H9 (cell line): ENCODE measurements at regions not wholly inside any gene's neighbourhood (a gene's known extent, or its start where the extent isn't known, plus 50 kb on each side); places are given as distances from the start of the nearest gene placed in this dataset.
A peak's percentile ranks its signal among the peaks of the same experiment; 100 is the strongest.

Source experiments
- DNase-seq: peaks from one replicate; pipeline ENCODE4 v3.0.0-alpha.2; 2017
- H2AFZ ChIP-seq: one replicate; pipeline ENCODE4 v1.6.1; 2013; ENCODE audit warnings: mild to moderate bottlenecking, low read length, control low read depth, moderate library complexity
- H2AK5ac ChIP-seq: 2 replicates; pipeline ENCODE4 v1.6.1; 2013; ENCODE audit warnings: low read length, control low read depth, mixed read lengths; ENCODE audit not compliant: insufficient read length
- H2BK120ac ChIP-seq: one replicate; pipeline ENCODE4 v1.6.1; 2013; ENCODE audit warnings: low read depth, mild to moderate bottlenecking, low read length, control low read depth, inconsistent platforms; ENCODE audit not compliant: poor library complexity, severe bottlenecking
- H2BK12ac ChIP-seq: 2 replicates; pipeline ENCODE4 v1.6.1; 2013; ENCODE audit warnings: low read length, control low read depth, mixed read lengths, low read depth; ENCODE audit not compliant: insufficient read length
- H2BK15ac ChIP-seq: 2 replicates; pipeline ENCODE4 v1.6.1; 2013; ENCODE audit warnings: low read depth, low read length, control low read depth
- H2BK20ac ChIP-seq: one replicate; pipeline ENCODE4 v1.6.1; 2013; ENCODE audit warnings: low read depth, mild to moderate bottlenecking, low read length, control low read depth, inconsistent platforms; ENCODE audit not compliant: poor library complexity, severe bottlenecking
- H2BK5ac ChIP-seq: 2 replicates; pipeline ENCODE4 v1.6.1; 2013; ENCODE audit warnings: low read length, control low read depth, mixed read lengths; ENCODE audit not compliant: insufficient read length
- H3K14ac ChIP-seq: 2 replicates; pipeline ENCODE4 v1.6.1; 2013; ENCODE audit warnings: low read length, control low read depth; ENCODE audit not compliant: insufficient read depth
- H3K18ac ChIP-seq: 2 replicates; pipeline ENCODE4 v1.6.1; 2013; ENCODE audit warnings: low read depth, mild to moderate bottlenecking, mixed read lengths, low read length, control low read depth; ENCODE audit not compliant: insufficient read length
- H3K23ac ChIP-seq: 2 replicates; pipeline ENCODE4 v1.6.1; 2013; ENCODE audit warnings: low read length, control low read depth, mixed read lengths, low read depth; ENCODE audit not compliant: insufficient read length
- H3K23me2 ChIP-seq: 2 replicates; pipeline ENCODE4 v1.6.1; 2013; ENCODE audit warnings: low read depth, mild to moderate bottlenecking, mixed read lengths, low read length, control low read depth; ENCODE audit not compliant: insufficient read length, poor library complexity, severe bottlenecking
- H3K27ac ChIP-seq: 2 replicates; pipeline ENCODE4 v1.5.1; 2013; ENCODE audit warnings: low read length, control low read depth, mixed read lengths, low read depth; ENCODE audit not compliant: insufficient read length
- H3K27me3 ChIP-seq: 2 replicates; pipeline ENCODE4 v1.6.1; 2013; ENCODE audit warnings: low read length, control low read depth, inconsistent platforms; ENCODE audit not compliant: insufficient read depth
- H3K4ac ChIP-seq: 2 replicates; pipeline ENCODE4 v1.6.1; 2013; ENCODE audit warnings: low read depth, mild to moderate bottlenecking, control low read depth, inconsistent platforms, low read length, moderate library complexity
- H3K4me1 ChIP-seq: 2 replicates; pipeline ENCODE4 v1.6.1; 2013; ENCODE audit warnings: low read length, control low read depth, inconsistent platforms; ENCODE audit not compliant: insufficient read depth
- H3K4me2 ChIP-seq: 2 replicates; pipeline ENCODE4 v1.6.1; 2013; ENCODE audit warnings: low read length, control low read depth, mixed read lengths; ENCODE audit not compliant: insufficient read length, insufficient read depth
- H3K56ac ChIP-seq: 2 replicates; pipeline ENCODE4 v1.6.1; 2013; ENCODE audit warnings: low read depth, mild to moderate bottlenecking, mixed read lengths, low read length, control low read depth; ENCODE audit not compliant: insufficient read length
- H3K79me1 ChIP-seq: 2 replicates; pipeline ENCODE4 v1.6.1; 2013; ENCODE audit warnings: low read depth, mild to moderate bottlenecking, moderate library complexity, low read length, control low read depth, inconsistent platforms; ENCODE audit not compliant: insufficient read depth, poor library complexity, severe bottlenecking
- H3K79me2 ChIP-seq: 2 replicates; pipeline ENCODE4 v1.6.1; 2013; ENCODE audit warnings: low read length, control low read depth, inconsistent platforms; ENCODE audit not compliant: insufficient read depth
- H3K9ac ChIP-seq: 2 replicates; pipeline ENCODE4 v1.6.1; 2013; ENCODE audit warnings: low read length, control low read depth, mixed read lengths; ENCODE audit not compliant: insufficient read length; ENCODE audit errors: extremely low read depth
- H3K9me3 ChIP-seq: one replicate; pipeline ENCODE4 v1.6.1; 2013; ENCODE audit warnings: low read depth, low read length, inconsistent platforms; ENCODE audit not compliant: control insufficient read depth
- H3T11ph ChIP-seq: one replicate; pipeline ENCODE4 v1.6.1; 2013; ENCODE audit warnings: mild to moderate bottlenecking, low read length, control low read depth, inconsistent platforms
- H4K20me1 ChIP-seq: one replicate; pipeline ENCODE4 v1.6.1; 2013; ENCODE audit not compliant: control insufficient read depth, insufficient read length, insufficient read depth
- H4K5ac ChIP-seq: 2 replicates; pipeline ENCODE4 v1.6.1; 2013; ENCODE audit warnings: low read depth, mild to moderate bottlenecking, mixed read lengths, low read length, control low read depth; ENCODE audit not compliant: insufficient read length
- H4K8ac ChIP-seq: replicated peaks from 2 replicates; pipeline ENCODE4 v1.6.1; 2013; ENCODE audit warnings: low read length, control low read depth, mixed read lengths, low read depth; ENCODE audit not compliant: insufficient read length
- H4K91ac ChIP-seq: 2 replicates; pipeline ENCODE4 v1.6.1; 2013; ENCODE audit warnings: low read depth, mild to moderate bottlenecking, moderate library complexity, mixed read lengths, low read length, control low read depth; ENCODE audit not compliant: insufficient read length
- H3K27ac Mint-ChIP-seq, 3 experiments: 2 replicates in 2 of 3; 3 replicates in 1 of 3; pipeline ENCODE4 v1.8.0; 2020 to 2021; ENCODE audit warnings: mixed read lengths in 3 of 3, mild to moderate bottlenecking in 1 of 3, moderate library complexity in 1 of 3
- H3K27me3 Mint-ChIP-seq: 2 replicates; pipeline ENCODE4 v1.8.0; 2021; ENCODE audit warnings: low read depth, mild to moderate bottlenecking, moderate library complexity, mixed read lengths
- H3K36me3 Mint-ChIP-seq, 3 experiments: 2 replicates in 2 of 3; 3 replicates in 1 of 3; pipeline ENCODE4 v1.8.0; 2020 to 2021; ENCODE audit warnings: low read depth in 3 of 3, mixed read lengths in 3 of 3; ENCODE audit not compliant: insufficient read depth in 1 of 3
- H3K4me1 Mint-ChIP-seq, 2 experiments: 2 replicates each; pipeline ENCODE4 v1.8.0; 2020; ENCODE audit warnings: mixed read lengths in 2 of 2
- H3K4me3 Mint-ChIP-seq, 2 experiments: 2 replicates in 1 of 2; 3 replicates in 1 of 2; pipeline ENCODE4 v1.8.0; 2020 to 2021; ENCODE audit warnings: mild to moderate bottlenecking in 2 of 2, mixed read lengths in 2 of 2, moderate library complexity in 1 of 2
- H3K9me3 Mint-ChIP-seq, 2 experiments: 2 replicates in 1 of 2; 3 replicates in 1 of 2; pipeline ENCODE4 v1.8.0; 2020; ENCODE audit warnings: mild to moderate bottlenecking in 2 of 2, mixed read lengths in 2 of 2, moderate library complexity in 1 of 2
- CTCF ChIP-seq: fragments of 200-600 bp; sonication (generic); conservative IDR thresholded peaks from 3 replicates; pipeline ENCODE4 v1.8.0; 2021; ENCODE audit warnings: antibody characterized with exemption, mild to moderate bottlenecking
- WGBS: extraction: QIAGEN DNeasy Blood & Tissue Kit; methylation state at CpG from one replicate; pipeline ENCODE4 v1.1.7; 2013; ENCODE audit warnings: missing lambda C conversion rate, low lambda C conversion rate, mixed read lengths; ENCODE audit not compliant: insufficient read length; ENCODE audit errors: extremely low coverage; 5-methylcytosine and 5-hydroxymethylcytosine counted together

- no peak overlapping the region for H3T11ph ChIP-seq
- H4K5ac ChIP-seq, result no peak overlapping the region
- no peak overlapping the region for H2BK12ac ChIP-seq
- no peak overlapping the region for H3K4ac ChIP-seq
- H3K27ac ChIP-seq, result peak overlapping the region; percentile 50
- no peaks in the 10 kb centered on the region; the same call in 1 of the 2 replicates for H3K4me1 ChIP-seq
- H3K56ac ChIP-seq, result no peak overlapping the region
- no peak overlapping the region for H4K91ac ChIP-seq
- no peak overlapping the region for H2BK120ac ChIP-seq
- Mint-ChIP-seq H3K9me3 (no peaks in the 10 kb centered on the region), H3K27ac (peak overlapping the region; percentile 20 to 93 (median 83)), H3K4me1 (peaks cover 28 to 30% of the 10 kb centered on the region in 2 experiments), H3K36me3 (peaks cover 0 to 7% (median 5%) of the 10 kb centered on the region in 3 experiments; a peak in 3 of 7 replicates), H3K27me3 (no peaks in the 10 kb centered on the region), H3K4me3 (no peak overlapping the region)
- H3K14ac ChIP-seq, result no peak overlapping the region
- H4K8ac ChIP-seq, result no peak overlapping the region
- H3K18ac ChIP-seq, result no peak overlapping the region
- H2AK5ac ChIP-seq, result no peak overlapping the region
- H3K4me2 ChIP-seq, result peak overlapping the region; percentile 16
- no peaks in the 10 kb centered on the region for H4K20me1 ChIP-seq
- WGBS, result no CpG with 5 or more reads among the region's 9 CpGs
- no peak overlapping the region for H2AFZ ChIP-seq
- no peak for TF ChIP-seq CTCF
- H3K27me3 ChIP-seq, result no peaks in the 10 kb centered on the region
- H3K9ac ChIP-seq, result no peak overlapping the region
- H3K23ac ChIP-seq, result no peak overlapping the region
- no peaks in the 10 kb centered on the region for H3K9me3 ChIP-seq
- no peak overlapping the region for H2BK5ac ChIP-seq
- no peaks in the 10 kb centered on the region for H3K79me1 ChIP-seq
- H2BK20ac ChIP-seq, result peak overlapping the region; percentile 46
- no peaks in the 10 kb centered on the region for H3K79me2 ChIP-seq
- DNase-seq, result no peak
- H3K23me2 ChIP-seq, result no peaks in the 10 kb centered on the region
- H2BK15ac ChIP-seq, result no peak overlapping the region
These were observed 59.3 kb upstream of the RFX8 start for GRCh38 chr2:101534149-101534611.
